Stimulated activated CD8-positive, alpha-beta memory T cell treated with anti-CD3 and anti-CD28 coated beads, Interleukin-15, amount 100 ng/mL, for 48 hours (primary cell): ENCODE measurements at regions not wholly inside any gene's neighbourhood (a gene's known extent, or its start where the extent isn't known, plus 50 kb on each side); places are given as distances from the start of the nearest gene placed in this dataset.

Experiments used
- DNase-seq, 2 donors: peaks; one replicate each; pipeline ENCODE4 v3.0.0-alpha.2; 2020; ENCODE audit warnings: low read depth in 2 of 2

DNA sequence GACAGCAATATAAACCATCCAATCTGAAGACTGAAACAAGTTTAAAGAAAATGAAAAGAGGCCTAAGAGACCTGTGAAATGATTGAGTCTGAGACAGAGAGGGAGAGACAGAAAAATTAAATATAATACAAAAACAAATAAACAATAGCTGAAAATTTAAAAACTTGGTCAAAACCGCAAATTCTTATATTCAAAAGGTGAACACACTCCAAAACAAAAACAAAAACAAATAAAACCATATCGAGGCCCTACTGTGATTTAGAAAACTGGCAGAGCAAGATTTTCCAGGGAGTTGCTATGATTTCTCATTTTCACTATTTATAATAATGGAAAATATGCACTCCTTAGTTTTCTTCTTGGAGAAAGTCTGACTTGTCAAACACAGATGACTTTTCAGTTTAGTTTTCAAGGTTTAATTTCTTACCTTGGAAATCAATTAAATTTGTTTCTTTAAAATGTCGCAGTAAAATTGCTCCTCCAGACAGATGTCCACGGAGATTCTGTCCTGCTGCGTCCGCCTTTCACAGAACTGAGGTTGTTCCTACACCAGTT lies 1420.3 kb downstream of the UQCRFS1 start:
- DNase-seq, result no peak

DNA sequence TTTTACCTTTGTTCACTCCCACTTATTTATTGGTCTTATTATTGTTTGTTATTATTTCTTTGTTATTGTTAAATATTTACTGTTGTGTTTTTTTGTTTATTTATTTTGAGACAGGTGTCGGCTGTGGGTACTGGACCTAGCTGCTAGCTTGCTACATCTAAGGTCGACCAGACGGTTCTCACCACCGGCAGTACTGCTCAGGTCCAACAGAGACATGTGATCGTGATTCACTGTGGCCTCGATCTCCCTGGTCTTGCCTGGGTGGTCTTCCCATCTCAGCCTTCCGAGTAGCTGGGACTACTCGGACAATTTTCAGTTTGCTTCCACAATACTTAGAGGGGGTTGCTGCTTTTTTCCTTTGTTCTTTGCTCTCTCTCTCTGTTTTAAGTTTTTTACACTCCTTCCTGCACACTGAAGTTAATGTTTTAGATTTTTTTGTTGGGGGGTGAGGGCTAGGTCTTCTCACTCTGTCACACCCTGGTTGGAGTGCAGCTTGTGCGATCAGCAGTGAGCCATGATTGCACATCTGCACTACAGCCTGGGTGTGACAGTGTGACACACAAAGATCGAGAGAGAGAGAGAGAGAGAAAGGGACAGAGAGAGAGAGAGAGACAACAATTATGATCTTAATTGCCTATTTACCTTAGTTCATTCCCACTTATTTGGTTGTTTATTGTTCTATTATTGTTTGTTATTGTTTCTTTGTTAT lies 1432.4 kb downstream of the UQCRFS1 start:
- no peak for DNase-seq

DNA sequence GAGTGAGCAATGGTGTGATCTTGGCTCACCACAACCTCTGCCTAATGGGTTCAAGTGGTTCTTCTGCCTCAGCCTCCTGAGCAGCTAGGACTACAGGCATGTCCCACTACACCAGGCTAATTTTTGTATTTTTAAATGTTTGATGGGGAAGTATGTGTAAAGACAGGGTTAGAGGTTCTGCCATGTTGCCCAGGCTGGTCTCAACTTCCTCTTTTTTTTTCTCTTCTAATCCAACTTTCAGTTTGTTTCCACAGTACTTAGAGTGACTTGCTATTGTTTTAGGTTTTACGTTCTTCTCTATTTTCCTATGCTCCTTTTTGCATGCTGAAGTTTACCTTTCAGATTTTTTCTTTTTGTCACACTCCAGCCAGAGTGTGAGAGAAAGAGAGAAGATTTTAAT lies 1433.0 kb downstream of the UQCRFS1 start:
- no peak for DNase-seq

DNA sequence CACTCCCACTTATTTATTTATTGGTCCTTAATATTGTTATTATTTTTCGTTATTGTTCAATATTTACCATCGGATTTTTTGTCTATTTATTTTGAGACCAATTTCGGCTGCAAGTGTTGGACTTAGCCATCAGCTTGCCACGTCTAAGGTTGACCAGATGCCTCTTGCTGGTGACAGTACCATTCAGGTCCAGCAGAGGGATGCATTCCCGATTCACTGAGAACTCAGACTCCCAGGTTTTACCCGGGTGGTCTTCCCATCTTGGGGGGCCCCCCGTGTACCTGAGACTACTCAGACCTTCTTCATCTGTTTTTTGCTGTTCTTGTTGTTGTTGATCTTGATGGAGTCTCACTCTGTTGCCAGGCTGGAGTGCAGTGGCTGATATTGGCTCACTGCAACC lies 1435.2 kb downstream of the UQCRFS1 start:
- DNase-seq, result no peak

DNA sequence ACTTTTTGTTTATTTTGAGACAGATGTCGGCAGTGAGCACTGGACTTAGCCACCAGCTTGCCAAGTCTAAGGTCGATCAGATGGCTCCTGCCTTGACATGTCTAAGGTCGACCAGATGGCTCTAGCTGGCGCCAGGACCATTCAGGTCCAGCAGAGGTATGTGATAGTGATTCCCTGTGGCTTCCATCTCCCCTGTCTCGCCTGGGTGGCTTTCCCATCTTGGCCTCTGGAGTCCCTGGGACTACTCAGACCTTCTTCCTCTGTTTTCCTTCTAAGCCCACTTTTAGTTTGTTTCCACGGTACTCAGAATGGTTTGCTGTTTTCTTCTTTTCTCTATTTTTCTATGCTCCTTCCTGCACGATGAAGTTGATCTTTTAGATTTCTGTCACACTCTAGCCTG lies 1435.7 kb downstream of the UQCRFS1 start:
- DNase-seq, result no peak

DNA sequence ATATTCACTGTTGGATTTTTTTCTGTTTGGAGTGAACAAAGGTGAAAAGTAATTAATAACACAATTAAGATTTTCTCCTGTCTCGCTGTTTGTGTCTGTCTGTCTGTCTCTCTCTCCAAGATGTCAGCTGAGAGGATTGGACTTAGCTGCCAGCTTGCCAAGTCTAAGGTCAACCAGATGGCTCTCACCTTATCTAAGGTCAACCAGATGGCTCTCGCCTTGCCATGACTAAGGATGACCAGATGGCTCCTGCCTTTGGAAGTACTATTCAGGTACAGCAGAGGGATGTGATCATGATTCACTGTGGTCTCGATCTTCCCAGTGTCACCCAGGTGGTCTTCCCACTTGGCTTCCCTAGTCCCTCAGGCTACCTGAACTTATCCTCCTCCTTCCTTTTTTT lies 1436.4 kb downstream of the UQCRFS1 start:
- DNase-seq, result no peak

DNA sequence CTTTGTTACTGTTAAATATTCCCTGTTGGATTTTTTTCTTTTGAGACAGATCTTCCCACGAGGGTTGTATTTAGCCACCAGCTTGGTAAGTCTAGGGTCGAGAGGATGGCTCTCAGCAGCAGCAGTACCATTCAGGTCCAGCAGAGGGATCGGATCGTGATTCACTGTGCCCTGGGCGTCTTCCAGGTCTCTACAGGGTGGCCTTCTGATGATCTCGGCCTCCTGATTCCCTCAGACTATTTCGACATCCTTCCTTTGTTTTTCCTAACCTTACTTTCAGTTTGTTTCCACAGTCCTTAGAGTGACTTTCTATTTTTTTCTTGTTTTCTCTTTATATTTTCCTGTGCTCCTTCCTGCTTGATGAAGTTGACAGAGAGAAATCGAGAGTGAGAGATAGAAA lies 1436.9 kb downstream of the UQCRFS1 start:
- no peak for DNase-seq

DNA sequence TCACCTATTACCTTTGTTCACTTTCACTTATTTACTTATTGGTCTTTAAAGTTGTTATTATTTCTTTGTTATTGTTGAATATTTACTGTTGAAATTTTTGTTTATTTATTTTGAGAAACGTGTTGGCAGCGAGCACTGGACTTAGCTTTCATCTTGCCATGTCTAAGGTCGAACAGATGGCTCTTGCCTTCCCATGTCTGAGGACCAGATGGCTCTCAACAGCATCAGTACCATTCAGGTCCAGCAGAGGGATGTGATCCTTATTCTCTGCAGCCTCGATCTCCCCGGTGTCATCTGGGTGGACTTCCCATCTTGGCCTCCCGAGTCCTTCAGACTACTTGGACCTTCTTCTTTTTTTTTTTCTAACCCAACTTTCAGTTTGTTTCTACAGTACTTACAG lies 1437.6 kb downstream of the UQCRFS1 start:
- no peak for DNase-seq

DNA sequence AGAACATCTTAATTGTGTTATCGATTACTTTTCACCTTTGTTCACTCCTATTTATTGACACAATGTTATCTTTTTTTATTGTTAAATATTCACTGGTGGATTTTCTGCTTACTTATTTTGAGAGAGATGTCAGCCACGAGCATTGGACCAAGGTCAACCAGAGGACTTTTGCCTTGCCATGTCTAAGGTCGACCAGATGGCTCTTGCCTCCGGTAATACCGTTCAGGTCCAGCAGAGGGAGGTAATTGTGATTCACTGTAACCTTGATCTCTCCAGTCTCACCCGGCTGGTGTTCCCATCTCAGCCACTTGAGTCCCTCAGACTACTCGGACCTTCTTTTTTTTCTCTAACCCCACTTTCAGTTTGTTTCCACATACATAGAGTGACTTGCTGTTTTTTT lies 1438.1 kb downstream of the UQCRFS1 start:
- no peak for DNase-seq

DNA sequence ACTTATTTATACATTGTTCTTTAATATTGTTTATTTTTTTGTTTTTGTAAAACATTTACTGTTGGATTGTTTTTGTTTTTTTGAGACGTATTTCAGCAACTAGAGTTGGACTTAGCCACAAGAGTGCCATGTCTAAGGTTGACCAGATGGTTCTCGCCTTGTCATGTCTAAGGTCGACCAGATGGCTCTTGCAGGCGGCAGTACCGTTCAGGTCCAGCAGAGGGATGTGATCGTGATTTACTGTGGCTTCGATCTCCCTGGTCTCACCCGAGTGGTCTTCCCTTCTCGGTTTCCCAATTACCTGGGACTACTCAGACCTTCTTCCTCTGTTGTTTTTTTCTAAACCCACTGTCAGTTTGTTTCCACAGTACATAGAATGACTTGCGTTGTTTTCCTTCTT lies 1438.6 kb downstream of the UQCRFS1 start:
- DNase-seq, result no peak

DNA sequence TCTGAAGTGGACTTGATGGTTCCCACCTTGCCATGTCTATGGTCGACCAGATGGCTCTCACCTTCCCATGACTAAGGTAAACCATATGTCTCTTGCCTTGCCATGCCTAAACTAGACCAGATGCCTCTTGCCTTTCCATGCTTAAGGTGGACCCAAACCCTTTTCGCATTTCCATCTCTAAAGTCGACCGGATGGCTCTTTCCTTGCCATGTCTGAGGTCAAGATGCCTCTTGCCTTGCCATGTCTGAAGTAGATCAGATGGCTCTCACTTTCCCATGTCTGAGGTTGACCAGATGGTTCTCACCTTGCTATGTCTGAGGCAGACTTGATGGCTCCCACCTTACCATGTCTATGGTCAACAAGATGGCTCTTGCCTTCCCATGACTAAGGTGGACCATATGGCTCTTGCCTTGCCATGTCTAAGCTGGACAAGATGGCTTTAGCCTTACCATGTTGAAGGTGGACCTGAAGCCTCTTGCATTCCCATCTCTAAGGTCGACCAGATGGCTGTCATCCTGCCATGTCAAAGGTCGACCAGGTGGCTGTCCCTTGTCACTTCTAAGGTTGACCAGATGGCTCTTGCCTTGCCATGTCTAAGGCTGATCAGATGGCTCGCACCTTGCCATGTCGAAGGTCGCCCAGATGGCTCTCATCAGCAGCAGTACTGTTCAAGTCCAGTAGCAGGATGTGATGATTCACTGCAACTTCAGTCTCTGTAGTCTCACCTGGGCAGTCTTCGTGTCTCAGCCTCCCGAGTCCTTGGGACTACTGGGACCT lies 1439.4 kb downstream of the UQCRFS1 start:
- no peak for DNase-seq

DNA sequence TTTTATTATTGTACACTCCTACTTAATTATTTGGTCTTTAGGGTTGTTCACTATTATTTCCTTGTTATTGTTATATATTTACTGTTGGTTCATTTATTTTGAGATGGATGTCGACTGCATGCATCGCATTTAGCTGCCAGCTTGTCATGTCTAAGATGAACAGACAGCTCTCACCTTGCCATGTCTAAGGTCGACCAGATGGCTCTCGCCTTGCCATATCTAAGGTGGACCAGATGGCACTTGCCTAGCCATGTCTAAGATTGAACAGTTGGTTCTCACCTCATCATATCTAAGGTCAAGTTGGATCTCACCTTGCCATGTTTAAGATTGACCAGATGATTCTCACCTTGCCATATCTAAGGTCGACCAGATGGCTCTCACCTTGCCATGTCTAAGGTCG lies 1440.9 kb downstream of the UQCRFS1 start:
- no peak for DNase-seq

DNA sequence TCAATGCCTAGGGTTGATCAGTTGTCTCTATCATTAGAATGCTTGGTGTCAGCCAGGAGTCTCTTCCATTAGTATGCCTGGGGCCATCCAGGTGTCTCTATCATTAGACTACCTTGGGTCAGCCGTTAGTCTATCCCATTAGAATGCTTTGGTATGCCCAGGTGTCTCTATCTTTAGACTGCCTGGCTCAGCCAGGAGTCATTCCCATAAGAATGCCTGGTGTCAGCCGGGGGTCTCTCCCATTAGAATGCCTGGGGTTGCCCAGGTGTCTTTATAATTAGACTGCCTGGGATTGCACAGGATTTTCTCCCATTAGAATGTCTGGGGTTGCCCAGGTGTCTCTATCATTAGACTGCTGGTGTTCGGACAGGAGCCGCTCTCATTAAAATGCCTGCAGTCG lies 1442.9 kb downstream of the UQCRFS1 start:
- no peak for DNase-seq

DNA sequence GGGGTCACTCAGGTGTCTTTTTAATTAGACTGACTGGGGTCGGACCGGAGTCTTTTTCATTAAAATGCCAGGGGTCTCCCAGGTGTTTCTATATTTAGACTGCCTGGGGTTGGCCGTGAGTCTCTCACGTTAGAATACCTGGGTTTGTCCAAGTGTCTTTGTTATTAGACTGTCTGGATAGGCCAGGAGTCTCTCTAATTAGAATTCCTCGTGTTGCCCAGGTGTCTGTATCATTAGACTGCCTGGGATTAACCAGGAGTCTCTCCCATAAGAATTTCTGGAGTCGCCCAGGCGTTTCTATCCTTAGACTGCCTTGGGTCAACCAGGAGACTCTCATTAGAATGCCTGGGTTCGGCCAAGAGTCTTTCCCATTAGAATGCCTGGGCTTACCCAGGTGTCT lies 1445.7 kb downstream of the UQCRFS1 start:
- DNase-seq, result no peak

DNA sequence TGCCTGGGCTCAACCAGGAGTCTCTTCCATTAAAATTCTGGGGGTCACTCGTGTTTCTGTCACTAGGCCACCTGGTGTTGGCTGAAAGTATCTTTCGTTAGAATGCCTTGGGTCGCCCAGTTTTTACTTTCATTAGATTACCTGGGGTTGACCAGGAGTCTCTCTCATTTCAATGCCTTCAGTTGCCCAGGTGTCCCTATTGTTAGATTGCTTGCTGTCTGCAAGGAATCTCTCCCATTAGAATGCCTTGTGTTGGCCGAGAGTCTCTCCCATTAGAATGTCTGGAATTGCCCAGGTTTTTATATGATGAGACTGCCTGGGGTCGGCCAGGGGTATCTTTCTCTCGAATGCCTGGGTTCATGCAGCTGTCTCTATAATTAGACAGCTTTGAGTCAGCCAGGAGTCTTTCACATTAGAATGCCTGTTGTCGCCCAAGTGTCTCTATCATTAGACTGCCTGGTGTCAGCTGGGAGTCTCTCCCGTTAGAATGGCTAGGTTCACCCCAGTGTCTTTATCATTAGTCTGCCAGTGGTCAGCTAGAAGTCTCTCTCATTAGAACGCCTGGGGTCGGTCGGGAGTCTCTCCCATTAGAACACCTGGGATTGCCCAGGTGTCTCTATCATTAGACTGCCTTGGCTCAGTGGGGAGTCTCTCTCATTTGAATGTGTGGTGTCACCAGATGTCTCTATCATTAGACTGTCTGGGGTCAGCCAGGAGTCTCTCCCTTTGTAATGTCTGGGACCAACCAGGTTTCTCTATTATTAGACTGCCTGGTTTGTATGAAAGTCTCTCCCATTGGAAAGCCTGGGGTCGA lies 1446.8 kb downstream of the UQCRFS1 start:
- DNase-seq, result no peak

DNA sequence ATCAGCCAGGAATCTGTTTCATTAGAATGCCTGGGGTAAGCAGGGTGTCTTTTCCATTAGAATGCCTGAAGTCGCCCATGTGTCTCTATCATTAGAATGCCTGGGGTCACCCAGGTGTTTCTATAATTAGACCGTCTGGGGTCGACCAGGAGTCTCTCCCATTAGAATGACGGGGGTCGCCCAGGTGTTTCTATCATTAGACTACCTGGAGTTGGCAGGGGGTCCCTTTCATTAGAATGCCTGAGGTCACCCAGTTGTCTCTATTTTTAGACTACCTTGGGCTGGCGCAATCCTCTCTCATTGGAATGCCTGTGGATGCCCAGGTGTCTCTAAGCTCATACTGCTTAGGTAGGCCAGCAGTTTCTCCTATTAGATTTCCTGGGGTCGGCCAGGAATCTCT lies 1447.6 kb downstream of the UQCRFS1 start:
- no peak for DNase-seq

DNA sequence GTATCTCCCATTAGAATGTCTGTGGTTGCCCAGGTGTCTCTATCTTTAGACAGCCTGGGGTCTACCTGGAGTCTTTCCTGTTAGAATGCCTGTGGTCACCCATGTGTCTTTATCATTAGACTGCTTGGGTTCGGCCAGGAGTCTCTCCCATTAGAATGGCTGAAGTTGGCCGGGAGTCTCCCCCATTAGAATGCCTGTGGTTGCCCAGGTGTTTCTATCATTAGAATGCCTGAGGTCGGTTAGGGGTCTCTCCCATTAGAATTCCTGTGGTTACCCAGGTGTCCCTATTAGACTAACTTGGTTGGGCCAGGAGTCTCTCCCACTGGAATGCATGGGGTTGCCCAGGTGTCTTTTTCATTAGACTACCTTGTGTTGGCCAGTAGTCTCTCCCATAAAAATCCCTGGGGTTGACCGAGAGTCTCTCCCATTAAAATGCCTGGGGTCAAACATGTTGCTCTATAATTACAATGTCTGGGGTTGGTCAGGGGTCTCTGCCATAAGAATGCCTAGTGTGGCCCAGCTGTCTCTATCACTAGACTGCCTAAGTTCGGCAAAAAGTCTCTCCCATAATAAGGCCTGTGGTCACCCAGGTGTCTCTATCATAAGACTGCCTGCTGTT lies 1448.7 kb downstream of the UQCRFS1 start:
- DNase-seq, result no peak

DNA sequence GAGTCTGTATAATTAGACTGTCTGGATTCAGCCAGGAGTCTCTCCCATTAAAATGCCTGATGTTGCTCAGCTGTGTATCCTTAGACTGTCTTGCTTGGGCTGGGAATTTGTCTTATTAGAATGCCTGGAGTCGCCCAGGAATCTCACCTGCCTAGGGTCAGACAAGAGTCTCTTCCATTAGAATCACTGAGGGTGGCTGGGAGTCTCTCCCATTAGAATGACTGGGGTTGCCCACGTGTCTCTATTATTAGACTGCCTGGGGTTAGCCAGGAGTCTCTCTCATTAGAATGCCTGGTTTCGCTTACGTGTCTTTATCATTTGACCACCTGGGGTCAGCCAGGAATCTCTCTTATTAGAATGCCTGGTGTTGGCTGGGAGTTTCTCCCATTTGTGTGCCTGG lies 1450.0 kb downstream of the UQCRFS1 start:
- DNase-seq, result no peak

DNA sequence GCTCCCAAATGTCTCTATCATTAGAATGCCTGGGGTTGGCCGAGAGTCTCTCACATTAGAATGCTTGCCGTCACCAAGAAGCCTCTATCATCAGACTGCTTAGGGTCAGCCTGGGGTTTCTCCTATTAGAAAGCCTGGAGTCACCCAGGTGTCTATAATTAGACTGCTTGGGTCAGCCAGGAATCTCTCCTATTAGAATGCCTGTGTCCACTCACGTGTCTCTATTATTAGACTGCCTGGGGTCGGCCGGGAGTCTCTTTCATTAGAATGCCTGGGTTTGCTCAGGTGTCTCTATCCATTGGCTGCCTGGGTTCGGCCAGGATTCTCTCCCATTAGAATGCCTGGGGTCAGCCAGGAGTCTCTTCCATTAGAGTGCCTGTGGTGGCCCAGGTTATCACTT lies 1453.1 kb downstream of the UQCRFS1 start:
- DNase-seq, result no peak

DNA sequence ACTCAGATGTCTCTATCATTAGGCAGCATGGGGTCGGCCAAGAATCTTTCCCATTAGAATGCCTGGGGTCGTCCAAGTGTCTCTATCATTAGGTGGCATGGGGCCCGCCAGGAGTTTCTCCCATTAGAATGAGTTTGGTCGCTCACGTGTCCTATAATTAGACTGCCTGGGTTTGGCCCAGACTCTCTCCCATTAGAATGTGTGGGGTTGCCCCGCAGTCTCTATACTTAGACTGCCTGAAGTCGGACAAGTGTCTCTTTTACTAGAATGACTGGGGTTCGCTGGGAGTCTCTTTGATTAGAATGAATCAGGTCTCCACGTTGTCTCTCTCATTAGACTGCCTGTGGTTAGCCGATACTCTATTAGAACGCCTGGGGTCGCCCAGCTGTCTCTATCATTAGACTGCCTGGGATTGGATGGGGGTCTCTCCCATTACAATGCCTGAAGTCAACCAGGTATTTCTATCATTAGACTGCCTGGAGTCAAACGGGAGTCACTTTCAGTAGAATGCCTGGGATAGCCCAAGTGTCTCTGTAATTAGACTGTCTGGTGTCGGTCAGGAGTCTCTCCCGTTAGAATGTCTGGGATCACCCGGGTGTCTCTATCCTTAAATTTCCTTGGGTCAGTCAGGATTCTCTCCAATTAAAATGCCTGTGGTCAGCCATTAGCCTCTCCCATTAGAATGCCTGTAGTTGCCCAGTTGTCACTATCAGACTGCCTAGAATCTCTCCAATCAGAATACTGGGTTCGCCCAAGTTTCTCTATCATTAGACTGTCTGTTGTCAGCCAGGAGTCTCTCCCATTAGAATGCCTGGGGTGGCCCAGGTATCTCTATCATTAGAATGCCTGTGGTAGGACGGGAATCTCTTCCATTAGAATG lies 1454.1 kb downstream of the UQCRFS1 start:
- DNase-seq, result no peak

DNA sequence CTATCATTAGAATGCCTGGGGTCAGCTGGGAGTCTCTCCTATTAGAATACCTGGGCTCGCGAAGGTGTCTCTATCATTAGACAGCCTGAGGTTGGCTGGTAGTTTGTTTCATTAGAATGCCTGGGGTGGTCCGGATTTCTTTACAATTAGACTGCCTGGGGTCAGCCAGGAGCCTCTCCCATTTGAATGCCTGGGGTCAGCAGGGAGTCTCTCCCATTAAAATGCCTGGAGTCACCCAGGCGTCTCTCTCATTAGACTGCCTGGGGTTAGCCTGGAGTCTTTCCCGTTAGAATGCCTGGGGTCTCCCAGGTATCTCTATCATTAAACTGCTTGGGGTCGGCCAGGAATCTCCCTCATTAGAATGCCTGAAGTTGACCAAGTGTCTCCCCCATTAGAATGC lies 1458.3 kb downstream of the UQCRFS1 start:
- no peak for DNase-seq
